ENCODE measurements at regions not wholly inside any gene's neighbourhood (a gene's known extent, or its start where the extent isn't known, plus 50 kb on each side); places are given as distances from the start of the nearest gene placed in this dataset.

GRCh38 chr4:13092702-13093101 is 391.4 kb downstream of the RAB28 start:
- TF ChIP-seq CTCF (IDR thresholded peaks at IDR 0.05): no peak
- no peak for TF ChIP-seq ATF2 (CRISPR knock-in tag; IDR thresholded peaks at IDR 0.05; ENCODE audit: borderline replicate concordance, low read depth)
- no peak for TF ChIP-seq NFE2L1 (CRISPR knock-in tag; IDR thresholded peaks at IDR 0.05)
- TF ChIP-seq TP53 (CRISPR knock-in tag; IDR thresholded peaks at IDR 0.05): no peak
